SKM-1 (cell line): ENCODE measurements at regions not wholly inside any gene's neighbourhood (a gene's known extent, or its start where the extent isn't known, plus 50 kb on each side); places are given as distances from the start of the nearest gene placed in this dataset.
A peak's percentile ranks its signal among the peaks of the same experiment; 100 is the strongest.

ENCODE experiments used
- DNase-seq: peaks from one replicate; lab custom pipeline; 2025; ENCODE audit not compliant: unreplicated experiment; lab: John Stamatoyannopoulos, UW

DNA sequence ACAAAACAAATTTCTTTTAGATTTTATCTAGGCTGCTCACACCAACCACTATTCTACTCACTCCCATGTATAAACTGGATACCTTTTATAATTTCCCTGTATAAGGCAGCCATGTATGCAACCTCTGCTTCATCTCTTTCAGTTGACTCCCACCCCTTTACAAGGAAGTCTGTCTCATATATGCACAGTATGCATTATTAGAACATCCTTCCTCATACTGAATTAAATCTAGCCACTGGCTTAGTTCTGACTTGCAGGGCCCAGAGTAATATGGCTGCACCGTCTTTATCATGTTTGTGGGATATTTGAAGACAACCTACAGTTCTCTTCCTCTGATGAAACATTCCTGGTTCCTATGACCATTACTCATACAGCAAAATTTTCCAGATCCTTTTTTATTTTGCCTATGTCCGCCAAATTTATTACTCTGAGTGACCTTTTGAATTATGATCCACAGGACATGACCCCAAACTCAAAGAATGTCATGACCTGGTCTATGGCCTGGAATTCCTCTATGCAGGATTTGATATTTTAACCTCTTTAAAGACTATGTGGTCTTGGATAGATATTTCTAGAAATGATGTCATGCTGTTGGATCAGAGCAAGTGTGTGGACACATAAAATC, 76.6 kb upstream of the ITGA1 start:
- DNase-seq: no peak

DNA sequence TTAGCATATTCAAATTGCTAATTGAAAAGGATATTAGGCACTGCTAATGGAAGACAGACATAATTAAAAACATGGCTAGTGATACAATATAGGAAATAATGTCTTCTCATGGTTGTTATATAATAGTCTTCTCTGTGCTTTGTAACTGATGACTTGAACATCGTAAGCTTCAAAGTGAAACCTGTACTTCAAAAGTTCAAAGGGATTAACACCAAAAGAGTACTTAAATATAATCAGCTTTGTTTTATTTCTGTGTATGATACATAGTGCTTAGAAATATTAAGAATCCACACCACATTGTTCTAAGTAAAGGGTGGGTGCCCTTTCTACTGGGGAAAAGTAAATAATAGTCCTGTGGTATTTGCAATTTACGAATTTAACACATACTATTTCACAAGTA, 75.4 kb upstream of the ITGA1 start:
- DNase-seq: no peak

- peak; percentile 39 for DNase-seq
Observed at GRCh38 chr5:52725065-52725746, 62.5 kb upstream of the ITGA1 start.

- no peak for DNase-seq
Observed at GRCh38 chr5:52725808-52726207, 61.9 kb upstream of the ITGA1 start.

GRCh38 chr5:52727020-52727419, 60.7 kb upstream of the ITGA1 start:
- DNase-seq: no peak

DNA sequence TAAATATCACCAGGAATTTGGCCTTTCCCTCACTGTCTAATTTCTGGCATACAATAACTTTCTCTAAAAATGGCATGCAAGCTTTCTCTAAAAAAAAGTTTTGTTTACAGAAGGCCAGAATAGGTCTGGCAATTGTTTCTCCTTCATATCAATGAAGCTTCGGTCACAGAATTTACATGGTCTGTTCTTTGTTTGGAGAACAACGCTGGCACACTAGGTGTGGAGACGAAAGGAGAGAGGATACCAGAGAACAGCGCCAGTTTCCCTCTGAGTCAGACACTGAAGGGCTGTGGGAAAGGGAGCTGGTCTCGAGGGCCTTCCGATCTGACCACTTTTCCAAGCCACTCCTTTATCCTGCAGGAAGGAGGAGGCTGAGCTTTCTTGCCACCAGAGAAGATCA, 60.1 kb upstream of the ITGA1 start:
- DNase-seq: no peak

GRCh38 chr5:52728224-52728623, 59.5 kb upstream of the ITGA1 start:
- no peak for DNase-seq

- DNase-seq: no peak
Observed at GRCh38 chr5:52728686-52729085, 59.0 kb upstream of the ITGA1 start.

DNA sequence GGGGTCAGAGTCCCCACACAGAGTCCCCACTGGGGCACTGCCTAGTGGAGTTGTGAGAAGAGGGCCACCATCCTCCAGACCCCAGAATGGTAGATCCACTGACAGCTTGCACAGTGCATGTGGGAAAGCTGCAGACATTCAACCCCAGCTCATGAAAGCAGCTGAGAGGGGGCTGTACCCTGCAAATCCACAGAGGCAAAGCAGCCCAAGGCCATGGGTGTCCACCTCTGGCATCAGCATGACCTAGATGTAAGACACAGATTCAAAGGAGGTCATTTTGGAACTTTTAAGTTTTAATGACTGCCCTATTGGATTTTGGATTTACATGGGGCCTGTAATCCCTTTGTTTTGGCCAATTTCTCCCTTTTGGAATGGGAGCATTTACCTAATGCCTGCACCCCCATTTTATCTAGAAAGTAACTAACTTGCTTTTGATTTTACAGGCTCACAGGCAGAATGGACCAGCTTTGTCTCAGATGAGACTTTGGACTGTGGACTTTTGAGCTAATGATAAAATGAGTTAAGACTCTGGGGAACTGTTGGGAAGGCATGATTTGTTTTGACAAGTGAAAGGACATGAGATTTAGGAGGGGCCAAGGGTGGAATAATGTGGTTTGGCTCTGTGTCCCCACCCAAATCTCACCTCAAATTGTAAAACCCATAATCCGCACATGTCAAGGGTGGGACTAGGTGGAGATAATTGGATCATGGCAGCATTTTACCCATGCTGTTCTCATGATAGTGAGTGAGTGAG, 56.3 kb upstream of the ITGA1 start:
- DNase-seq: no peak

GRCh38 chr5:52734557-52734956, 53.2 kb upstream of the ITGA1 start:
- DNase-seq: no peak

DNA sequence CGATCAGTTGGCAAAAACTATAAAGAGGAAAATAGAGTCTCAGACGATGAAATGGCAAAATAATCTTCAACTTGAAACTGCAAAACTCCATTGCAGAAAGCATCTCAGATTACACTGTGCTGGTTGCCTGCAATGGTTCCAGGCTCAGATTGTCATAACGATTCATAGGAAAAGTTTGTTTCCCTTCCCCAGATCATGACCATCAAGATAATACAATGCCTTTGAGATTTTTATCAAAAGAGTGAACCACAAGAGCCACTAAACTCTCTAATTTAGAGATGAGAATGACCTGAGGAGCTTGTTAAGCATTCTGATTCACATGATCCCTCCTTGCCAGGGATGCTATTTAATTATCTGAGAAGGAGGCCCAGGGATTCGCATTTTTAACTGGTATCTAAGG, 52.6 kb upstream of the ITGA1 start:
- DNase-seq: no peak
